Right cardiac atrium (tissue), 5 donors: ENCODE measurements at regions not wholly inside any gene's neighbourhood (a gene's known extent, or its start where the extent isn't known, plus 50 kb on each side); places are given as distances from the start of the nearest gene placed in this dataset.

Source experiments
- ATAC-seq, 2 donors: fragments of 200-7000 bp; cut with Tn5 transposase; one replicate each; pipeline versions ENCODE4 v1.8.0 to v1.9.1; 2020; ENCODE audit warnings: moderate library complexity in 2 of 2, mild to moderate bottlenecking in 1 of 2
- DNase-seq, 3 donors: peaks; one replicate each; pipeline ENCODE4 v3.0.0-alpha.2; 2020
- H3K27ac ChIP-seq: one replicate; pipeline ENCODE4 v1.5.1; 2013; ENCODE audit warnings: mild to moderate bottlenecking, low read length, control low read depth, moderate library complexity
- H3K27me3 ChIP-seq: one replicate; pipeline ENCODE4 v1.6.1; 2013; ENCODE audit not compliant: control insufficient read depth, insufficient read depth
- H3K4me1 ChIP-seq: one replicate; pipeline ENCODE4 v1.6.1; 2013; ENCODE audit warnings: low read length; ENCODE audit not compliant: control insufficient read depth, insufficient read depth
- H3K4me3 ChIP-seq: one replicate; pipeline ENCODE4 v1.5.1; 2013; ENCODE audit warnings: low read length, control low read depth
- H3K9me3 ChIP-seq: one replicate; pipeline ENCODE4 v1.6.1; 2013; ENCODE audit warnings: low read length; ENCODE audit not compliant: control insufficient read depth
- WGBS: extraction: QIAGEN DNeasy Blood & Tissue Kit; methylation state at CpG from one replicate; pipeline ENCODE4 v1.1.7; 2013; 5-methylcytosine and 5-hydroxymethylcytosine counted together
- intact Hi-C, 4 donors: fragments of 100-400 bp; cut with DNase I; formaldehyde crosslinking; loops; one replicate each; pipeline versions ENCODE4 v1.11.0 to v1.14.0; 2022 to 2023
- donor health status: healthy with polysubstance abuse.
- donor health status: DM: no; HTN: yes; CAD: no.
- donor health status: DM: no; HTN: no; CAD: no.
- donor health status: DM: no; HTN: yes; CAD: no; lungs with severe emphysema.
- donor health status: DM: yes; HTN: yes; CAD: no.

- Histone ChIP-seq H3K4me1 (peaks cover 2% of the 10 kb centered on the region), H3K9me3 (no peaks in the 10 kb centered on the region), H3K27me3 (no peaks in the 10 kb centered on the region), H3K4me3 (no peak overlapping the region), H3K27ac (no peak overlapping the region)
- DNase-seq: no peak
- no peak for ATAC-seq
- intact Hi-C loops: no loop called here
- WGBS: 81% methylated on average over 3 of the region's 3 CpGs
These were observed 156.5 kb upstream of the AGR3 start for GRCh38 chr7:17038160-17038782.

- intact Hi-C loops: no loop called here
- no peak for ATAC-seq
These were observed 157.0 kb upstream of the AGR3 start for GRCh38 chr7:17038783-17039170.

DNA sequence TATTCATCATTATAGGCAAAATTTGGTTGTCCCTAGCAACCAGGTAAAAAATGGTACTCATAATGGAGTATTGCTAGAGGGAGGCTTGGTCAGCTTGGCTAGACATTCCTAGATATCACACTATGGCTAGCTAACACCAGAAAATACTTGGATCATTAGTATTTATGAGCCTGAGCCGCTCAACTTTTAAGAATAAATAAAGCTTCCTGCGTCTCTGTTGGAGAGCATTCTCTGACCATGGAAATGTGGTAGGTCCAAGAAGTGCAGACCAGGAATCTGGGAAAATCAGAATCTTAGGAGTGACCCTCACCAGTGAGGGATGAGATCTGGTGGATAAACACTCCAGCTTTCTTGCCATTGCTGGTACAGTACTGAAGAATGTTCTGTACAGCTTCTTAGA, 157.6 kb upstream of the AGR3 start:
- no peak overlapping the region for H3K4me3 ChIP-seq
- WGBS: 99% methylated on average over 2 of the region's 2 CpGs
- no peaks in the 10 kb centered on the region for H3K9me3 ChIP-seq
- H3K27me3 ChIP-seq: no peaks in the 10 kb centered on the region
- H3K4me1 ChIP-seq: peaks cover 3% of the 10 kb centered on the region
- H3K27ac ChIP-seq: no peak overlapping the region
- ATAC-seq (no peak), DNase-seq (no peak)
- intact Hi-C loops: no loop called here

More at GRCh38 chr7:17038783-17039170, 157.0 kb upstream of the AGR3 start:
- peaks cover 2% of the 10 kb centered on the region for H3K4me1 ChIP-seq
- H3K27me3 ChIP-seq: no peaks in the 10 kb centered on the region
- 63% methylated on average over 2 of the region's 2 CpGs for WGBS
- DNase-seq: no peak
- H3K4me3 ChIP-seq: no peak overlapping the region
- H3K9me3 ChIP-seq: no peaks in the 10 kb centered on the region
- H3K27ac ChIP-seq: no peak overlapping the region

- Histone ChIP-seq H3K27ac (no peak overlapping the region), H3K4me3 (no peak overlapping the region), H3K9me3 (no peaks in the 10 kb centered on the region), H3K27me3 (no peaks in the 10 kb centered on the region), H3K4me1 (peaks cover 4% of the 10 kb centered on the region)
- no peak for ATAC-seq
- intact Hi-C loops: no loop called here
- DNase-seq: no peak
- WGBS: 35% methylated on average over 4 of the region's 4 CpGs
These were observed 158.9 kb upstream of the AGR3 start for GRCh38 chr7:17040716-17041115.

DNA sequence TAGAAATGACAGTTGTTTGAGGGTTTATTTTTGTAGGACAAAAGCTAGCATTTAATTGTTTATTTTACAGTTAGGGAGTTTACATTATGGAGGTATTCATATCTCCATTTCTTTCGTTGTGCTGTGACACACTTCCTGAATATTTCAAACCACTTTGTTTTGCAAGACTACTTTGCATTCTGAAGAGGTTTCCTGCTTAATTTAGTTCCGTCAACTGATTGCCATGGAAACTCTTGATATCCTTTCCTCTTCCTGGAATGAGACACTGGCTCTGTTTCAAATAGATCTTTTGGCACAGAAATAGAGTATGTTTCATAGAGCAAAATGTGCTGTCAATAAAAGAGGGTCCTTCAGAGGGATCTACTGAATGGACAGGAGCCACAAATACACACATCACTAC, 159.5 kb upstream of the AGR3 start:
- Histone ChIP-seq H3K9me3 (no peaks in the 10 kb centered on the region), H3K27me3 (no peaks in the 10 kb centered on the region), H3K4me1 (peaks cover 4% of the 10 kb centered on the region), H3K4me3 (no peak overlapping the region), H3K27ac (no peak overlapping the region)
- DNase-seq (no peak), ATAC-seq (peak; percentile 82 to 84)
- 3% methylated on average over 2 of the region's 2 CpGs for WGBS
- intact Hi-C loops: no loop called here

- no peak for DNase-seq
- intact Hi-C loops: no loop called here
These were observed 160.4 kb upstream of the AGR3 start for GRCh38 chr7:17042211-17042610.

DNA sequence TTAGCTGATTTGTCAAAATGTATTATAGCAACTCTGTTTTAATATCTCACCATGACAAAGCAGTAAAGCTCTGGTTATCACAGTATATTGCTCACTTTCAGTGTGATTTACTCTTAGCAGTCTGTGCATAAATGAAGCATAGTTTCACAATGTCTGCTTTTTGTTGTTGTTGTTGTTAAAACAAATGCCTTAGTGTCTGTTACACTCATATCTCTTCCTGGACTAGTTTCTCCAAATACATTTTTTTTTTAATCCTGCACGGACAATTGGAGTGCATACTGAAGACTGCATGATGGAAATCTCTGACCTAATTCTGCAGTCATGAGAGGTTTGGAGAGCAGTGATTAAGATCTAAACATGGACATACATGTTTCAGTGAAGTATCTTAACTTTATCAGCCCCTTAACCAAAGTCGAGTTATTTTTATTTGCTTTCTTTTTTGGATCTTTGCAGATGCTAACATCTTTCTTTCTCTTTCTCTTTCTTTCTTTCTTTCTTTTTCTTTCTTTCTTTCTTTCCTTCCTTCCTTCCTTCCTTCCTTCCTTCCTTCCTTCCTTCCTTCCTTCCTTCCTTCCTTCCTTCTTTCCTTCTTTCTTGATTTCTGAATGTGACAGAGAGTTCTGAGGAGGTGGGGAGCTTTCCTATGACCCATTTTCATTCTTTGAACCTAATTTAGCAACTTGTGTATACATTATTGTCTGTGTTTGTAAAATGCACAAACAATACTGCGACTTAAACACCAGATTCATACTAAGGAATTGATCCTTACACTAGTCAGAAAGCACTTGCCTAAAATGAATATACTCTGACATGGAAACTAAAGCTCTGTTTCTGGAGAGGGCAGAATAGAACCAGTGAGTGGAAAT, 161.5 kb upstream of the AGR3 start:
- intact Hi-C loops: no loop called here
- no peak overlapping the region for H3K27ac ChIP-seq
- no peak overlapping the region for H3K4me3 ChIP-seq
- DNase-seq (no peak), ATAC-seq (no peak)
- no peaks in the 10 kb centered on the region for H3K27me3 ChIP-seq
- H3K9me3 ChIP-seq: no peaks in the 10 kb centered on the region
- 52% methylated on average over 3 of the region's 3 CpGs for WGBS
- peaks cover 4% of the 10 kb centered on the region for H3K4me1 ChIP-seq

More at GRCh38 chr7:17042211-17042610, 160.4 kb upstream of the AGR3 start:
- Histone ChIP-seq H3K4me3 (no peak overlapping the region), H3K9me3 (no peaks in the 10 kb centered on the region), H3K4me1 (peaks cover 4% of the 10 kb centered on the region), H3K27me3 (no peaks in the 10 kb centered on the region), H3K27ac (no peak overlapping the region)
- ATAC-seq: no peak
- 92% methylated on average over 2 of the region's 2 CpGs for WGBS

DNA sequence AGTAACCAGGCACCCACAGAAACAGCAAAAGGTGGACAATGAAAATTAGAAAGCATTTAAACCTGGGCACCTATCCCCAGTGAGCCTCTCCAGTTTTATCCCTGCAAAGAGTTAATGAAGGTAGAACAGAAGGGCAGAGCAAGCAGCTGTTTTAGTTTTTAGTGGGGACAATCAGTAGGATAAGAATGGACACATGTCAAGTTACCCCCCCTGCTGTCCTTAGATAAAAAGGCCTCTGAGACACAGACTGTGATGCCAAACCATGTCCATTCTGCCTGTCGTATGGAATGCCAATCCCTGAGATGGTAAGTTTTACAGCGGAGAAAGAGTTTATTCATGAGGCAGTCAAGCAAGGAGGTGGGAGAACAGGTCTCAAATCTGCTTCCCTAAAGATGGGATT, 162.6 kb upstream of the AGR3 start:
- H3K27me3 ChIP-seq: no peaks in the 10 kb centered on the region
- H3K27ac ChIP-seq: no peak overlapping the region
- ATAC-seq: no peak
- no peak for DNase-seq
- no peaks in the 10 kb centered on the region for H3K9me3 ChIP-seq
- peaks cover 4% of the 10 kb centered on the region for H3K4me1 ChIP-seq
- H3K4me3 ChIP-seq: no peak overlapping the region
- 84% methylated on average over 2 of the region's 2 CpGs for WGBS
- intact Hi-C loops: no loop called here

DNA sequence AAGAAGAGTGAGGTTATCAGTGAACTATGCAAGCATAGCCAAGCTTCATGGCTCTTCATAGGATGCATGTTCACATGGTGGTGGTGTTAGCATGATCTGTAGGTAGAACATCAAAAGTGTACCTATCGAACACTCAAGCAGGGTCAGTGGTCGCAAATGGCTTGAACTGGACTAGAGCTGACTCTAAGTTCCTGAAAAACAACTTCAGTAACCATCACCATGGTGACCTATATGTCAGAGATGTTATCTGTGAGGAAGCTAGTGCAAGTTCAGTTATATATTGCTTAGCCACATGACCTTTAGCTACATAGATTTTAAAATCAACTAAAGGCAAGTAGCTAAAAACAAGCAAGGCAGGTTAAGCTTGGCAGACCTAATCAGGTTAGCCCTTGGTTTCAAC, 163.1 kb upstream of the AGR3 start:
- Histone ChIP-seq H3K27me3 (no peaks in the 10 kb centered on the region), H3K9me3 (no peaks in the 10 kb centered on the region), H3K27ac (no peak overlapping the region), H3K4me1 (peaks cover 3% of the 10 kb centered on the region), H3K4me3 (no peak overlapping the region)
- intact Hi-C loops: no loop called here
- 95% methylated on average over 2 of the region's 2 CpGs for WGBS
- no peak for DNase-seq
- ATAC-seq: no peak

GRCh38 chr7:17046259-17046658, 164.5 kb upstream of the AGR3 start:
- 93% methylated on average over 2 of the region's 2 CpGs for WGBS
- Histone ChIP-seq H3K27ac (no peak overlapping the region), H3K4me3 (no peak overlapping the region), H3K4me1 (peaks cover 3% of the 10 kb centered on the region), H3K27me3 (no peaks in the 10 kb centered on the region), H3K9me3 (no peaks in the 10 kb centered on the region)
- no peak for DNase-seq
- no peak for ATAC-seq
- intact Hi-C loops: no loop called here

DNA sequence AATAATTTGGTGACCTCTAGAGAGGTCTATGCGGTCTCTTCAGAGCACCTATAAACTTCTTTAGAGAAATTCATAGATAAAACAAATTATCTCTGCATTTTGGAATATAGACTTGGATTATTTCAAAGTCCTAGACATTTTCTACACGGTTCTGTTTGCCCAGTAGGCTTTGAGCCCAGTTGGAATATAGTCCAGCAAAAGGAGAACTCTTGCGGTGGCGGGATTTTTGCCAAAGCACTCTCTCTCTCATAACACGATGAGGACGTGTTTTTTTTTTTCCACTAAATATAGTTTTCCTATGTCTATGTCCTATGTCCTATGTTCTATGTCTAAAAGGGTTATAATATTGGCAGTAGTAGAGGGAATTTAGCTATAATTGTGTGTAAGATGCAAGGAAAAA, 164.9 kb upstream of the AGR3 start:
- H3K4me3 ChIP-seq: no peak overlapping the region
- WGBS: 63% methylated on average over 6 of the region's 6 CpGs
- no peaks in the 10 kb centered on the region for H3K9me3 ChIP-seq
- peaks cover 3% of the 10 kb centered on the region for H3K4me1 ChIP-seq
- DNase-seq (peak; percentile 41 to 74 (median 46)), ATAC-seq (no peak)
- no peak overlapping the region for H3K27ac ChIP-seq
- intact Hi-C loops: no loop called here
- no peaks in the 10 kb centered on the region for H3K27me3 ChIP-seq
